HG03571 (cell line): ENCODE measurements at regions not wholly inside any gene's neighbourhood (a gene's known extent, or its start where the extent isn't known, plus 50 kb on each side); places are given as distances from the start of the nearest gene placed in this dataset.

Experiments used
- ATAC-seq: cut with Tn5 transposase; IDR thresholded peaks from one replicate; pipeline ENCODE4 v1.9.1; 2021; ENCODE audit not compliant: unreplicated experiment

- no peak for ATAC-seq
Measured at GRCh38 chrX:39981946-39982345, 115.8 kb downstream of the BCOR start.

- no peak for ATAC-seq
Measured at GRCh38 chrX:39982948-39983347, 114.8 kb downstream of the BCOR start.

GRCh38 chrX:39983715-39984114 lies 114.0 kb downstream of the BCOR start:
- no peak for ATAC-seq

- ATAC-seq: no peak
Measured at GRCh38 chrX:39984191-39984956, 113.4 kb downstream of the BCOR start.

- ATAC-seq: no peak
Measured at GRCh38 chrX:39985071-39985470, 112.7 kb downstream of the BCOR start.

GRCh38 chrX:39985551-39985950 lies 112.2 kb downstream of the BCOR start:
- ATAC-seq: no peak

- ATAC-seq: no peak
Measured at GRCh38 chrX:39988496-39988895, 109.3 kb downstream of the BCOR start.

- ATAC-seq: no peak
Measured at GRCh38 chrX:39990388-39990787, 107.4 kb downstream of the BCOR start.

- no peak for ATAC-seq
Measured at GRCh38 chrX:39992300-39992699, 105.5 kb downstream of the BCOR start.

- ATAC-seq: no peak
Measured at GRCh38 chrX:39995457-39995856, 102.3 kb downstream of the BCOR start.

GRCh38 chrX:39996536-39996935 lies 101.2 kb downstream of the BCOR start:
- ATAC-seq: no peak

- no peak for ATAC-seq
Measured at GRCh38 chrX:39998636-39999406, 98.9 kb downstream of the BCOR start.
